ENCODE measurements at regions not wholly inside any gene's neighbourhood (a gene's known extent, or its start where the extent isn't known, plus 50 kb on each side); places are given as distances from the start of the nearest gene placed in this dataset.

GRCh38 chr22:48301421-48301820 lies 1526.3 kb downstream of the BRD1 start:
- peaks cover 0 to 39% (median 0%) of the 10 kb centered on the region in 9 donors for H3K27me3 ChIP-seq
- no peak for TF ChIP-seq POLR2A (IDR thresholded peaks at IDR 0.05)
- TF ChIP-seq, protein P1, sequence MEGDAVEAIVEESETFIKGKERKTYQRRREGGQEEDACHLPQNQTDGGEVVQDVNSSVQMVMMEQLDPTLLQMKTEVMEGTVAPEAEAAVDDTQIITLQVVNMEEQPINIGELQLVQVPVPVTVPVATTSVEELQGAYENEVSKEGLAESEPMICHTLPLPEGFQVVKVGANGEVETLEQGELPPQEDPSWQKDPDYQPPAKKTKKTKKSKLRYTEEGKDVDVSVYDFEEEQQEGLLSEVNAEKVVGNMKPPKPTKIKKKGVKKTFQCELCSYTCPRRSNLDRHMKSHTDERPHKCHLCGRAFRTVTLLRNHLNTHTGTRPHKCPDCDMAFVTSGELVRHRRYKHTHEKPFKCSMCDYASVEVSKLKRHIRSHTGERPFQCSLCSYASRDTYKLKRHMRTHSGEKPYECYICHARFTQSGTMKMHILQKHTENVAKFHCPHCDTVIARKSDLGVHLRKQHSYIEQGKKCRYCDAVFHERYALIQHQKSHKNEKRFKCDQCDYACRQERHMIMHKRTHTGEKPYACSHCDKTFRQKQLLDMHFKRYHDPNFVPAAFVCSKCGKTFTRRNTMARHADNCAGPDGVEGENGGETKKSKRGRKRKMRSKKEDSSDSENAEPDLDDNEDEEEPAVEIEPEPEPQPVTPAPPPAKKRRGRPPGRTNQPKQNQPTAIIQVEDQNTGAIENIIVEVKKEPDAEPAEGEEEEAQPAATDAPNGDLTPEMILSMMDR (IDR thresholded peaks at IDR 0.05): no peak
- no peak overlapping the region for H3K4me3 ChIP-seq
- WGBS, 4 donors: 77 to 85% (median 81%) methylated on average over 11 of the region's 11 CpGs
- intact Hi-C loops (cut with DNase I): no loop called here
- H3K36me3 ChIP-seq: no peaks in the 10 kb centered on the region
- no peaks in the 10 kb centered on the region for H3K4me1 ChIP-seq
- ATAC-seq: no peak
- no peaks in the 10 kb centered on the region for H3K9me3 ChIP-seq
- no peak overlapping the region for H3K27ac ChIP-seq
- DNase-seq: no peak

GRCh38 chr22:48300877-48301276 lies 1526.8 kb downstream of the BRD1 start:
- 85 to 89% (median 87%) methylated on average over 11 of the region's 11 CpGs for WGBS, 4 donors
- no peak for ATAC-seq
- H3K36me3 ChIP-seq: no peaks in the 10 kb centered on the region
- no peak for DNase-seq
- H3K4me3 ChIP-seq: no peak overlapping the region
- no peak overlapping the region for H3K27ac ChIP-seq
- TF ChIP-seq, protein P1 (IDR thresholded peaks at IDR 0.05): no peak
- no peak for TF ChIP-seq POLR2A (IDR thresholded peaks at IDR 0.05)
- intact Hi-C loops (cut with DNase I): no loop called here
- peaks cover 0 to 39% (median 0%) of the 10 kb centered on the region in 9 donors for H3K27me3 ChIP-seq
- no peaks in the 10 kb centered on the region for H3K9me3 ChIP-seq
- H3K4me1 ChIP-seq: no peaks in the 10 kb centered on the region

DNA sequence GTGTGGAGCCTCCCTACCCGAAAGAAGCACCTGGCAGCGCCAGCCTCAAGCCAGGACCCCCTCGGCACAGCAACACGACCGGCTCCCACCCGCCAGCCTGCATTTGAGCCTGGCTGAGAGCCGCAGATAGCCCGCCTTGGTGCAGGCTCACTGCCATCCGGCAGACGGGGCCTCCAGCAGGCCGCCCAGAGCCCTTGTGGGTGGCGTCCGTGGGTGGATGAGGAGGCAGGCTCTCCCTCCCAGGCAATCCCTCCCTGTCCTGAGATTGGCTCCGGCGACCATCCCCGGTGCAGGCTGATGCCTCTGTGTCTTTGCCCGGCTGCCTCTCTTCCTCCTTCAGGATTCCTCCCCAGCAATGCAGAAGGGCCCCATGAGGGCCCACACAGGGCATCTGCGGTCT lies 1527.9 kb downstream of the BRD1 start:
- intact Hi-C loops (cut with DNase I): no loop called here
- Histone ChIP-seq H3K4me1 (no peaks in the 10 kb centered on the region), H3K27ac (no peak overlapping the region), H3K9me3 (no peaks in the 10 kb centered on the region), H3K4me3 (no peak overlapping the region), H3K36me3 (no peaks in the 10 kb centered on the region), H3K27me3 (peaks cover 0 to 30% (median 0%) of the 10 kb centered on the region in 9 donors)
- TF ChIP-seq, protein P1 (IDR thresholded peaks at IDR 0.05): no peak
- no peak for TF ChIP-seq POLR2A (IDR thresholded peaks at IDR 0.05)
- WGBS, 4 donors: 79 to 86% (median 85%) methylated on average over 12 to 18 of the region's 18 CpGs
- peak in 1 of 5 donors; percentile 46 for DNase-seq
- no peak for ATAC-seq

DNA sequence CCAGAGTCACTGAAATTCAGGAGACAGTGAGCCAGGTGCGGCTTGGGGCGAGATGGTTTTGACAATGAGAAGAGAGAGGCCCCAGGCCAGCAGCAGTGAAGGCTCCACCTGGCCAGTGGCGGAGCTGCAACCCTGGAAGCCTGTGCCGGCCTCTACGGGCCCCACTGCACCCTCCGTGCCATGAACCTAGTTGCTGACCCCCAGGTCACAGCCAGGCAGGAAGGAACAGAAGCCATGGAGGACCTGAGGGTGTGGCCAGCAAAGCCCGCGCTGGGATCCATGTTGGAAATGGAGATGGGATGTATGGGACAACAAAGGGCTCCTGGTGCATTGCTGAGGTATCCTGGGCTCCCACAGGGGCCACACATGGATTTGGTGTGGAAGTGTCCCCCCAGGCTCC lies 1528.5 kb downstream of the BRD1 start:
- WGBS, 4 donors: 76 to 91% (median 81%) methylated on average over 8 of the region's 8 CpGs
- intact Hi-C loops (cut with DNase I): no loop called here

More for the DNA sequence above, 1528.5 kb downstream of the BRD1 start:
- H3K27me3 ChIP-seq: peaks cover 0 to 23% (median 0%) of the 10 kb centered on the region in 9 donors
- DNase-seq (no peak), ATAC-seq (no peak)
- no peaks in the 10 kb centered on the region for H3K9me3 ChIP-seq
- H3K4me1 ChIP-seq: no peaks in the 10 kb centered on the region
- TF ChIP-seq, protein P1 (IDR thresholded peaks at IDR 0.05): no peak
- no peak for TF ChIP-seq POLR2A (IDR thresholded peaks at IDR 0.05)
- no peak overlapping the region for H3K27ac ChIP-seq
- H3K4me3 ChIP-seq: no peak overlapping the region
- H3K36me3 ChIP-seq: no peaks in the 10 kb centered on the region

All from heart left ventricle (tissue), 16 donors.